ENCODE measurements at regions not wholly inside any gene's neighbourhood (a gene's known extent, or its start where the extent isn't known, plus 50 kb on each side); places are given as distances from the start of the nearest gene placed in this dataset.

DNA sequence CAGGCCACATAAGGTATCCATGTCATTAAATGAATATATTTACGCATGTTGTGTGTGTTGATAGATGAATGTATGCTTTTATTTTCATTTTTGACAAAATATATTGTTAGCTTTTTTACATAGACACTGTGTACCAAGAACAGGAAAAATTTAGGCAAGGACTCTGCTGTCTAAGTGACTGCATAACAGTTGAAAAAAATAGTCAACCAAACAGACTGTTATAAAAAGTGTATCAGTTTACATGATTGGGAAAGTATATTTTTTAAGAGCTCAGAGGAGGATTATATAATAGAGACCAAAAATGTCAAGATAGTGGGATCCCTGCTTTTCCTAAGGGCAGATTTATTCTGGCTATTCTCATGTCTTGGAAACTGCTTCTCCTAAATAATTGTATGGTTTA, 858.0 kb downstream of the SLITRK1 start:
- Histone ChIP-seq H3K4me3 (ENCODE audit: insufficient read depth, low read length) (no peak overlapping the region), H3K27me3 (ENCODE audit: insufficient read depth, low read length) (no peaks in the 10 kb centered on the region), H3K4me1 (ENCODE audit: insufficient read depth, low read length) (no peaks in the 10 kb centered on the region), H3K4me2 (ENCODE audit: insufficient read depth, low read length) (no peak overlapping the region), H3K27ac (ENCODE audit: low read depth, low read length) (no peak overlapping the region), H2AFZ (ENCODE audit: low read length) (no peak overlapping the region), H3K79me2 (ENCODE audit: insufficient read depth, low read length) (no peaks in the 10 kb centered on the region), H4K20me1 (ENCODE audit: insufficient read depth, low read length) (no peaks in the 10 kb centered on the region), H3K9me3 (ENCODE audit: low read depth, low read length) (no peaks in the 10 kb centered on the region), H3K36me3 (ENCODE audit: insufficient read depth, low read length) (no peaks in the 10 kb centered on the region)
- no peak for DNase-seq (ENCODE audit: insufficient read length, low spot score, missing footprints)
- TF ChIP-seq, protein P1, sequence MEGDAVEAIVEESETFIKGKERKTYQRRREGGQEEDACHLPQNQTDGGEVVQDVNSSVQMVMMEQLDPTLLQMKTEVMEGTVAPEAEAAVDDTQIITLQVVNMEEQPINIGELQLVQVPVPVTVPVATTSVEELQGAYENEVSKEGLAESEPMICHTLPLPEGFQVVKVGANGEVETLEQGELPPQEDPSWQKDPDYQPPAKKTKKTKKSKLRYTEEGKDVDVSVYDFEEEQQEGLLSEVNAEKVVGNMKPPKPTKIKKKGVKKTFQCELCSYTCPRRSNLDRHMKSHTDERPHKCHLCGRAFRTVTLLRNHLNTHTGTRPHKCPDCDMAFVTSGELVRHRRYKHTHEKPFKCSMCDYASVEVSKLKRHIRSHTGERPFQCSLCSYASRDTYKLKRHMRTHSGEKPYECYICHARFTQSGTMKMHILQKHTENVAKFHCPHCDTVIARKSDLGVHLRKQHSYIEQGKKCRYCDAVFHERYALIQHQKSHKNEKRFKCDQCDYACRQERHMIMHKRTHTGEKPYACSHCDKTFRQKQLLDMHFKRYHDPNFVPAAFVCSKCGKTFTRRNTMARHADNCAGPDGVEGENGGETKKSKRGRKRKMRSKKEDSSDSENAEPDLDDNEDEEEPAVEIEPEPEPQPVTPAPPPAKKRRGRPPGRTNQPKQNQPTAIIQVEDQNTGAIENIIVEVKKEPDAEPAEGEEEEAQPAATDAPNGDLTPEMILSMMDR (IDR thresholded peaks at IDR 0.05; ENCODE audit: extremely low read depth, low read depth, low read length), result no peak

DNA sequence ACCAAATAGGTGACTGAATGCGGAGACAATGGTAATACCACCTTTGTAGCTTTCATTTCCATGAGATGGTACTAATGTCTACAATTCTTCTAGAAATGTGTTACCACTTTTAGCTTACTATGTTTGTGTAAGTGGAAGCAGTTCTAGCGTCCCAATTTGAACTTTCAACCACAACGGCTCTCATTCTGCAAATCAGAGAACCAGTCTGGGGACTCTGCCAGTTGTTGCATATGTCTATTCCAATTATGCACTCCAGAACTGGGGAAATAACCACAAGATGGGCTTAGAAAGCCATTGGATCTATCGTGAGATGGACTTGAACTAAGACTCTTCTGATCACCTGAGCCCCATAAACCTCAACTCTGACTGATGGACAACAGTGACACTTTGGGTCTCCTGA, 862.3 kb downstream of the SLITRK1 start:
- H3K27ac ChIP-seq (ENCODE audit: low read depth, low read length), result no peak overlapping the region
- no peak for DNase-seq (ENCODE audit: insufficient read length, low spot score, missing footprints)
- no peaks in the 10 kb centered on the region for H3K27me3 ChIP-seq (ENCODE audit: insufficient read depth, low read length)
- no peak overlapping the region for H3K4me2 ChIP-seq (ENCODE audit: insufficient read depth, low read length)
- H3K9me3 ChIP-seq (ENCODE audit: low read depth, low read length), result no peaks in the 10 kb centered on the region
- H3K36me3 ChIP-seq (ENCODE audit: insufficient read depth, low read length), result no peaks in the 10 kb centered on the region
- no peak overlapping the region for H2AFZ ChIP-seq (ENCODE audit: low read length)
- TF ChIP-seq, protein P1 (IDR thresholded peaks at IDR 0.05; ENCODE audit: extremely low read depth, low read depth, low read length), result no peak
- no peaks in the 10 kb centered on the region for H3K79me2 ChIP-seq (ENCODE audit: insufficient read depth, low read length)
- no peaks in the 10 kb centered on the region for H4K20me1 ChIP-seq (ENCODE audit: insufficient read depth, low read length)
- no peaks in the 10 kb centered on the region for H3K4me1 ChIP-seq (ENCODE audit: insufficient read depth, low read length)
- no peak overlapping the region for H3K4me3 ChIP-seq (ENCODE audit: insufficient read depth, low read length)

DNA sequence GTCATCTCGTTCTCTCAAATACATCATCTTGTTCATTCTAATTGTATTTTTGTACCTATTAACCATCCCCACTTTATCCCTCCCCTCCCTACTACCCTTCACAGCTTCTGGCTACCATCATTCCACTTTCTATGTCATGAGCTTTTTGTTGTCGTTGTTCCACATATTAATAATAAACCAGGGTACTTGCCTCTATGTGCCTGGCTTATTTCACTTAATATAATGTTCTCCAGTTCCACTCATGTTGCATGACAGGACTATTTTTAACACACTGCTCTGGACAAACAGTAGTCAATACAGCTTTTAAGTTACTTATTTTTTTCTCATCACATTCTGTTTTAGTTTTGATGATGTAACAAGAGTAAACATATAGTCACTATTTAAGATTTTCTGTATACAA, 872.3 kb downstream of the SLITRK1 start:
- H3K36me3 ChIP-seq (ENCODE audit: insufficient read depth, low read length), result no peaks in the 10 kb centered on the region
- H3K4me1 ChIP-seq (ENCODE audit: insufficient read depth, low read length), result no peaks in the 10 kb centered on the region
- no peak overlapping the region for H3K4me2 ChIP-seq (ENCODE audit: insufficient read depth, low read length)
- no peak overlapping the region for H3K27ac ChIP-seq (ENCODE audit: low read depth, low read length)
- DNase-seq (ENCODE audit: insufficient read length, low spot score, missing footprints), result no peak
- H4K20me1 ChIP-seq (ENCODE audit: insufficient read depth, low read length), result no peaks in the 10 kb centered on the region
- no peaks in the 10 kb centered on the region for H3K79me2 ChIP-seq (ENCODE audit: insufficient read depth, low read length)
- H3K4me3 ChIP-seq (ENCODE audit: insufficient read depth, low read length), result no peak overlapping the region
- H3K27me3 ChIP-seq (ENCODE audit: insufficient read depth, low read length), result no peaks in the 10 kb centered on the region
- H3K9me3 ChIP-seq (ENCODE audit: low read depth, low read length), result no peaks in the 10 kb centered on the region
- TF ChIP-seq, protein P1 (IDR thresholded peaks at IDR 0.05; ENCODE audit: extremely low read depth, low read depth, low read length), result no peak
- no peak overlapping the region for H2AFZ ChIP-seq (ENCODE audit: low read length)

DNA sequence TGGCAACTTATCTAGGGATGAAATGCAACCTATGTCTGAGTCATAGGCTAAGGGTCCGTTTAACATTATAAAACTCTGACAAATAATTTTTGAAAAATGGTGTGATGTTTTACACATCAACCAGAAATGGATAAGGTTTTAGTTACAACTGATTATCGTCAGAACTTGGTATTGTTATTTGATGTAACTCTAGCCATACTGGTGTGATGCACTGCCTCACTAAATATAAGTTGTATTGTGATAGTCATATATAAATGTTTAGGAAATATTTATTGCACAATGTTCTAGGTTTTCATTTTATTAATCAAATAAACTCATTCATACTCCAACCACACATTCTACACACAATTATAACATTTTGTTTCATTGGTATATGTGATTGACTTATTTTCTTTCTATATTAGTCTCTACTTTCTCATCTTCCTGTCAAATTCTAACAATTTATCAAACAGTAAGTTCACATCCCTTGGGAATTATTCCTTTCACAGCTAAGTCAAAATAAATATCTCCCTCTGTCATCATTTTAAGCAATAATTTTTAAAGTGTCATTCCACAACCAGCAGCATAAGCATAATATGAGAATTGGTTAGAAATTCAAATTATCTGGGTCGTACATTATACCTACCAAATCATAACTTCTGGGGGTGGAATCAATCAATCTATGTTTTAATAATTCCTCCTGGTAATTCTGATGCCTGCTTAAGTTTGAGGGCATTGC, 873.9 kb downstream of the SLITRK1 start:
- TF ChIP-seq, protein P1 (IDR thresholded peaks at IDR 0.05; ENCODE audit: extremely low read depth, low read depth, low read length), result no peak
- no peaks in the 10 kb centered on the region for H3K79me2 ChIP-seq (ENCODE audit: insufficient read depth, low read length)

More for the DNA sequence above, 873.9 kb downstream of the SLITRK1 start:
- Histone ChIP-seq H3K4me2 (ENCODE audit: insufficient read depth, low read length) (no peak overlapping the region), H3K4me3 (ENCODE audit: insufficient read depth, low read length) (no peak overlapping the region), H2AFZ (ENCODE audit: low read length) (no peak overlapping the region), H3K4me1 (ENCODE audit: insufficient read depth, low read length) (no peaks in the 10 kb centered on the region), H3K27me3 (ENCODE audit: insufficient read depth, low read length) (no peaks in the 10 kb centered on the region), H3K36me3 (ENCODE audit: insufficient read depth, low read length) (no peaks in the 10 kb centered on the region), H4K20me1 (ENCODE audit: insufficient read depth, low read length) (no peaks in the 10 kb centered on the region), H3K9me3 (ENCODE audit: low read depth, low read length) (no peaks in the 10 kb centered on the region), H3K27ac (ENCODE audit: low read depth, low read length) (no peak overlapping the region)
- DNase-seq (ENCODE audit: insufficient read length, low spot score, missing footprints), result no peak

All from osteoblast (primary cell).